ENCODE measurements at regions not wholly inside any gene's neighbourhood (a gene's known extent, or its start where the extent isn't known, plus 50 kb on each side); places are given as distances from the start of the nearest gene placed in this dataset.
"Not testable (repeated sequence)": the region's sequence is repeated elsewhere in the genome, so short reads cannot be mapped to it uniquely, and the experiment has no call there.

DNA sequence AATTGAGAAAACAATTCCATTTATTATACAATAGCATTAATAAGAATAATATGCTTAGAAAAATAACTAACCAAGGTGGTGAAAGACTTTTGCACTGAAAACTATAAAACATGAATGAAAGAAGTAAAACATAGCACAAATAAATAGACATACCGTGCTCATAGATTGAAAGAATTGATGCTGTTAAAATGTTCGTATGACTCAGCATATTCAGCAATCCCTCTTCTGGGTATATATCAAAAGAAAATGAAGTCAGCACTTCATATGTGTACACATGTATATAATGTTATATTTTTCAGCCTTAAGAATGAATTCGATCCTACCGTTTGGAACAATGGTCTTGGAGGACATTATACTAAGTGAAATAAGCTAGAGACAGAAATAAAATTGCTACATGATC is 716.3 kb downstream of the GLUD2 start:
- intact Hi-C loops (cut with DNase I): no loop called here

DNA sequence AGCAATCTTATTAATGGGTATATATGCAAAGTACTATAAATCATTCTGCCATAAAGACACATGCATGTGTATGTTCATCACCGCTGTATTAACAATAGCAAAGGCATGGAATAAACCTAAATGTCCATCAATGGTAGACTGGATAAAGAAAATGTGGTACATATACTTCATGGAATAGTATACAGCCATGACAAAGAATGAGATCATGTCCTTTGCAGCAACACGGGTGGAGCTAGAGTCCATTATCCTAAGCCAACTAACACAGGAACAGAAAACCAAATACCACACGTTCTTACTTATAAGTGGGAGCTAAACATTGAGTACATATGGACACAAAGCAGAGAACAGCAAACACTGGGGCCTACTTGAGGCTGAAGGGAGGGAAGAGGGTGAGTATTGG is 720.8 kb downstream of the GLUD2 start:
- DNase-seq (ENCODE audit: low spot score); intact Hi-C loops (cut with DNase I): not testable (repeated sequence)

More for the DNA sequence above, 716.3 kb downstream of the GLUD2 start:
- no peak for DNase-seq (ENCODE audit: low spot score)

DNA sequence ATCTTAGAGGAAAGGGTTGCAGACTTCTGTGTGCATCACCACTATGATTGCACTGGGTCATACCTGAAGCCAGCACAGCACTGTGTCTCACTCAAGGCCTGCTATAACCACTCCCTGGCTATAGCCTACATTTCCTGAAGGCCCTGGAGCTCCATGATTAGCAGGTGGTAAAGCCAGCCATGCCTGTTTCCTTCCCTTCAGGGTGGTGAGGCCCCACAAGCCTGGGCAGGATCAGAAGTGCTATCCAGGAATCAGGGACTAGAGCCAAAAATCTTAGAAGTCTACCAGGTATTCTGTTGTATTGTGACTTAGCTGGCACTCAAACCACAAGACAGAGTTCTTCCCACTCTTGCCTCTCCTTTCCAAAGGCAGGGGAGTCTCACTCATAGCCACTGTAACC is 734.6 kb downstream of the GLUD2 start:
- intact Hi-C loops (cut with DNase I): no loop called here
- no peak for DNase-seq (ENCODE audit: low spot score)

DNA sequence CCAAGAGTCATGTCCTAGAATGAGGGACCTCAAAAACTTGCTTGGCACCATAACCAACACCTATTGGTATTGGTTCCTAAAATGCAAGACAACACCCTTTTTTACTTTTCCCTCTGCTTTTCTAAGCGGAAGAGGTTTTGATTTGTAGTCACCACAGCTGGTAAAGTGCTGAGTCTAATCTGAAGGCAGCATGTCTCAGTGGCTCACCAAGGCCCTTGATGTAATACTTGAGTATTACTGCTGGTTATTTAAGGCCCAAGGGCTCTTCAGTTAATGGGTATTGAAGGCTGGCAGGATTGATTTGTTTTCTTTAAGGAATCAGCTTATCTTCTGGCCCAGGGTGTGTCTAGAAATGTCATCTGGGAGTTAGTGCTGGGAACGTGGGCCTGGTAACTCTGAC is 735.1 kb downstream of the GLUD2 start:
- intact Hi-C loops (cut with DNase I): no loop called here
- no peak for DNase-seq (ENCODE audit: low spot score)

DNA sequence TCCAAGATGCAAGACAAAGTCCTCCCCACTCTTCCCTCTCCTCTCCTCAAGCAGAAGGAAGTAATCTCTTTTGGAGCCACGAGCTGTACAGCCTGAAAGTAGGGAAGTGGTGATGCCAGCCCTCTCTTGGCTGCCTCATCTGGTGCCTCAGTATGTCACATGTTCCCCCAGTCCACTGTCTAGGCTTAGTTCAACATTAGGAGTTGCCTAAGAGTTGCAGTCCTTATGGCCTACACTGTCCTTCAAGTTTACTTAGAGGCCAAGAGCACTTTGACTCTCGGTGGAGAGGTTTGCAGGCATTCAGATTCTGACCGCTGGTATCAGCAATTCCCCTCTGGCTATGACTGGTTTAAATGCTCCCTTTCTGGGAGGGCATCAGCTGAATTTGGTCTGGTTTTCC is 735.6 kb downstream of the GLUD2 start:
- intact Hi-C loops (cut with DNase I): no loop called here
- no peak for DNase-seq (ENCODE audit: low spot score)

DNA sequence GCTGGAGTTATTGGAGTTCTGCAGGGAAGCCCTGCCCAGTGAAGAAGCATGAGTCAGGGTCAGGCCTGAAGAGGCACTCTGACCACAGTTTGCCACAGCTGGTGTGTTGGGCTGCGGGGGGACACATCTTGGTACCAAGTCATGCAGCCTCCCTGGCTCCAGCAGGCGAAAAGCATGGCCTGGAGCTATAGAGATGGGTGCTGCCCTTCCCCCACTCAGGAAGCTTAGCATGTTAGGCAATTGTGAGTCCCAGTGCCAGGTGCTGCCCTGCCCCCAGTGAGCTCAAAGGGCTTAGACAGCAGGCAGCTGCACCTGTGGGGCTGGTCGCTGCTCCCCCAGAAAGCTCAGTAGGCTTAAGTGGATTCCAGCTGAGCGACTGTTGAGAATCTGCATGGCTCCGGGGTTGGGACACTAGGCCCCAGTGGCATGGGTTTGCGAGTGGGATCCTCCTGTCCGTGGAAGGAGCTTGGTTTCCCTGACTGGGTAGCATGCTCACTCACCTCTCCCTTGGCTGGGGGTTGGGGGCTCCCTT is 755.5 kb downstream of the GLUD2 start:
- intact Hi-C loops (cut with DNase I): no loop called here
- no peak for DNase-seq (ENCODE audit: low spot score)

DNA sequence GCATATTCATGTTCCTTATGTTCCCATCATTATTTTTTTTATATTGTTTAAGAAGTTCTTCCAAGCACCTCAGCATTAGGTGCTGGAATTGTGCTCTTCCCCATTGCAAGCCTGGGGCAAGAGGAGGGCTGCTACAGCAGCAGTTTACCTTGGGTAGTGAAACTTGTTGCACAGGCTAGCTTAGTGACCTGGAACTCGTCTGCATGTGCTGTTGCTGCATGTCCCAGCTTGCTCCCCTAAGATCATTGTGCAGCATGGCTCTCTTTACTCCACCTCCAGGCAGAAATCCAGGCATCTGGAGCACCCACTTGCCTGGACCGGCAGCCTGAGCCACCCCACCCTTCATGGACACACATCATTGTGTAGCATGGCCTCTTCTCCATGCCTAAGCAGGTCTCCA is 776.0 kb downstream of the GLUD2 start:
- DNase-seq (ENCODE audit: low spot score): no peak
- intact Hi-C loops (cut with DNase I): no loop called here

DNA sequence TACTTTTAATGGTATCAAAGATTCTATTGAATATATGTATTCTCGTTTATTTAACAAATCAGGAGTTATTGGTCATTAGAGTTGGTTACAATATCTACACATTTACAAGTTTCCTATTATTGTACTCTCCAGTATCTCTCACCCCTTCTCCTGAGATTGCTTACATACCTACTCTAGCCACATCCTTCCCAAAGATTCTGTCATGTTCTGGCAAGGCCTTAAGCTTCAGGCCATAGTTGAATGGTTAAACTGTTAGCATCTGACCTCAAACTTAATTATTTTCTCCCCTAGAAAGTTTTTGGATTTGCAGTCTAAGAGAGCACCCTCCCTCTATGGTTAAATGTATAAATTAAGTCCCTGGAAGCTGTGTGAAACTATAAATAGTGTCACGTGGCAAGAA is 784.2 kb downstream of the GLUD2 start:
- intact Hi-C loops (cut with DNase I): no loop called here
- no peak for DNase-seq (ENCODE audit: low spot score)

DNA sequence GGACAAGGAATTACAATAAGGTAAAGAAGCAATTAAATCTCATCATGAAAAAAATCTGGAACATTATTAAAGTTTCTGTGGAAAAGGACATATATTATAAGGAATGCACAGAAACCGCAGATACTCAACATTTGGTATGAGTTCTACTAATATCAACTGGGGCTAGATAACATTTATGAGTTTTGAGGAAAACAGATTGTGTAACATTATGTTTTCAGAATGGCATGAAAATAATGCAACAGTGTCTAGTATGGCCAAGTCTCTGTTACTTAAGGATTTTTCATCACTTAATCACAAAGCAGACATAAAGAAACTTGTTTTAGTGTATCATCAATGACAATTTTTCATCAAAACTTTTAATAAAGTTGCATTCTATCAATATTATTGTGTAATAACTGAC is 785.0 kb downstream of the GLUD2 start:
- intact Hi-C loops (cut with DNase I): no loop called here
- no peak for DNase-seq (ENCODE audit: low spot score)

DNA sequence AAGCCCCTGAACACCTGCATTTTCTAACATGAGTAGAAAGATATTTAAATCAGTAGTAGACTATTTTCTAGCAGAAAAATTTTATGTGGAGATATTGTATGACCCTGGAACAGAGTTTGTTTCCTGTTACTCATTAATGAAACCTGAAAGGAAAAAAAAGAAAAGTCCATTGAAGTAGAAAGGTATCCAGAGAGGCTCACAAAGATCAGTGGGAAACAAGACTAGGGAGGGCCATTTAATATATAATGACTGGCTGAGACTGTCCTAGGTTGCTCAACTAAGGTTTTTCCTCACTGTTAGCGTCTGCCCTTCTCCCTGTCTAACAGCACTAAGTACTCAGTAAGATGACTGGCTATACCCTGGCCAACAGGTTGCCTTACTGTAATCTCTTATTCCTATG is 788.6 kb downstream of the GLUD2 start:
- DNase-seq (ENCODE audit: low spot score): no peak
- intact Hi-C loops (cut with DNase I): no loop called here

DNA sequence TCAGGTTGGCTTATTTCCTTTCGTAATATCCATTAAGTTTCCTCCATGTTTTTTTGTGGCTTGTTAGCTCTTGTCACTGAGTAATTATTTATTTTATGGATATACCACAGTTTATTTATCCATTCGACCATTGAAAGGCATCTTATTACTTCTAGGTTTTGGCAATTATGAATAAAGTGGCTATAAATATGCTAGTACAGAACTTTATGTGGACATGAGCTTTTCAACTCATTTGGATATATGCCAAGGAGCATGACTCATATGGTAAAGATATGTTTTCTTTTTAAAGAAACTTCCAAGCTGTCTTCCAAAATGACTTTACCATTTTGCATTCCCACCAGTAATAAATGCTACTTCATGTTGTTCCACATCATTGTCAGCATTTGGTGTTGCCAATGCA is 803.6 kb downstream of the GLUD2 start:
- no peak for DNase-seq (ENCODE audit: low spot score)
- intact Hi-C loops (cut with DNase I): no loop called here

DNA sequence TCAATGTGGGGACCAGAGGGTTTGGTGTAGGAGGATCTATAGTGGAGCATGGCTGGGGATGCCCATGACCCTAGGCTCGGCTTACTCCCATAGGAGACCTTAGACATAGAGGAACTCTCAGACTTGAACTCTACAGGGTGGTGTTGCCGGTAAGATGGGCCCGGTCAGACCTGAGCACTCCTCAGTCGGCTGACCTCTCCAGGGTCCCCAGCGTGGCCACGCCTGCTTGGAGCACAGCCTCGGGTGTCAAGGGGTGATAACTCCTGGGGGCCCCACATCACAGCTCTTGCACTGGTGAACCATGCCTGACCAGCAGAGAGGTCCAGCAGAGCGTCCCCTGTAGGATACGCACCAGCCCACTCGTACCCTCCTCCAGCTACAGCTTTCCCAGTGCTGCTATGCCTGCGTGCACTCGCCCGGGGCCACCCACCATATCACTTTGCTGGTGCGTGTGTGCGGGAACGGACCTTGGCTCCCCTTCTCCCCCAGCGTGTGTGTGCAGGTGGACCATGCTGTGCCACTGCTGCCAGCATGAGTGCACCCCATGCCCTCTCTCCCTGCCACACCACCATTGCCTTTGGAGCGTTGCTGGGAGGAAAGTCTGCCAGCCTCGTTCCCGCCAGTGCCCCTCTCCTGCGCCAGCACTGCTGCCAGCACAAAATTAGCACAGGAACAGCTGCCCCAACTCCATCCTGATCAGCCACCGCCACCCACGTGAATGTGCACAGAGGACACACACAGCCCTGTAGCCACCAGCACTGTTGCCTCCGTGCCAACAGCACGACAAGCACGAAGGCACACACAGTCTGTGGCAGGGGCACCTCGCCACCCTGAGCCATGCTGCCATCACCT is 806.6 kb downstream of the GLUD2 start:
- intact Hi-C loops (cut with DNase I): loop anchor here in 1 of 2 donors (1.0 kb wide), 1 partner anchor 11 kb away; no protein-coding TSS in a partner anchor

DNA sequence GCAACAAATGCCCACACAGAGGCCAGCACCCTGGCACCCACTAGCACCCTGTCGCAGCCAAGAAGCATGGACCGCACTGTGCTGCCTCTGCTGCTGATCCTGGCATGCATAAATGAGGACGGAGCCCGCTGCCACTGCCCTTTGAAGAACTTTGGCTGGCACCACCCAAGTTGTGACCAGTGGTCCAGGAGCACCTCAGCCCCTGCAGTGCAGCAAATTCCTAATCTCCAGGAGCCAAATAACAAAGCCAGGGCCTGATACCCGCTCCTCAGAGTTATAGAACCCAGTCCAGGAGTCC is 807.2 kb downstream of the GLUD2 start:
- no peak for DNase-seq (ENCODE audit: low spot score)
- intact Hi-C loops (cut with DNase I): no loop called here

More for the DNA sequence above, 806.6 kb downstream of the GLUD2 start:
- peak; percentile 75 for DNase-seq (ENCODE audit: low spot score)

DNA sequence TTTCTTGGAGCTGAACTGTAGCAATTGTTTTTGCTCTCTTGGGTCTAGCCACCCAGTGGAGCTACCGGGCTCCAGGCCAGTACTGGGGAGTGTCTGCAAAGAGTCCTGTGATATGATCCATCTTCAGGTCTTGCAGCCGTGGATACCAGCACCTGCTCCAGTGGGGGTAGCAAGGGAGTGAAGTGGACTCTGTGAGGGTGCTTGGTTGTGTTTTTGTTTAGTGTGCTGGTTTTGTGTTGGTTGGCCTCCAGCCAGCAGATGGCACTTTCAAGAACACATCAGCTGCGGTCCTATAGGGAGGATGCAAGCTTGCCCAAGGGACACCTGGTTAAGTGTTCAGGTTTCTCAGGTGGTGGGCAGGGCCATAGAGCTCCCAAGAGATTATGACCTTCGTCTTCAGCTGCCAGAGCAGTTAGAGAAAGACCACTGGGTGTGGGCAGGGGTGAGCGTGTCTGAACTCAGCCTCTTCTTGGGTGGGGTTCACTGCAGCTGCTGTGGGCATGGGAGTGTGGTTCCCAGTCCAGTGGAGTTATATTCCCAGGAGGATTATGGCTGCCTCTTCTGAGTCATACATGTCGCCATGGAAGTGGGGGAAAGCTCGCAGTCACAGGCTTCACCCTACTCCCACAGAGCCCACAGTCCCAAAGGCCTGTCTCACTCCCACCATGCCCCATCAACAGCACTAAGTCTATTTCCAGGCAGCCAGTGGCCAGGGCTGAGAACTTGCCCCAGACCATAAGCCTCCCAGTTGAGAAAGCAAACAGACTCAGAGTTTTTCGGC is 811.6 kb downstream of the GLUD2 start:
- DNase-seq (ENCODE audit: low spot score): no peak
- intact Hi-C loops (cut with DNase I): no loop called here

DNA sequence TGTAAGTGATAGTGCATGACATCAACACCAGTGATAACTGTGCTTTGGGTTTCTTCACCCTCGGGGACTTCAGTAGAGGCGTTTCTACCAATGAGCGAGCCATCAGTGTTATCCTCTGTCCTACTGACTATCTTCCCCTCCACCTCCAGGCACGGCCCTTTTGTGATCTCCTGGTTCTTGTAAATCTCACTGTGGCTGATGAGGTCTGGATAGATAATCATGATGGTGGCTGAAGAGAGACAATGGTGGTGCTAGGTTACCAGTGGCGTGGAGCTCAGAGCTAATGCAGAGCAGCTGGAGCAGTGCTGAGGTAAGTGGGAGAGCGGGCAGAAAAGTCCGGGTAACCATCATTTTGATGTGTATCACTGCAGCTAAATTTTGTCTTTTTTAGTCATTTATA is 816.6 kb downstream of the GLUD2 start:
- intact Hi-C loops (cut with DNase I): no loop called here
- no peak for DNase-seq (ENCODE audit: low spot score)

DNA sequence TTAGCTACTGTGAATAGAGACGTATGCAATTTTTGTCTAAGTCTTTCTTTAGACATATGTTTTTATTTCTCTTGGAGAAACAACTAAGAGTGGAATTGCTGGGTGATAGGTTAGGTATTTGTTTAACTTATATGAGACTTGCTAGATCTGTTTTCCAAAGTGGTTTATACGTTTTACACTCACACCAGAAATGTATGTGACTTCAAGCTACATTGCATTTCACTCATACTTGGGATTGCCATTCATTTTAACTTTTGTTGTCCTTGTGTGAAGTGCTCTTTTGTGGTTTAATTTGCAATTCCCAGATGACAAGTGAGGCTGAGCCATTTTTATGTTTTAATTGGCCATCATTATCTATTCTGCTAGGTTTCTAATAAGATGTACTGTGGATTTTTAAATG is 817.2 kb downstream of the GLUD2 start:
- intact Hi-C loops (cut with DNase I): no loop called here
- DNase-seq (ENCODE audit: low spot score): no peak

DNA sequence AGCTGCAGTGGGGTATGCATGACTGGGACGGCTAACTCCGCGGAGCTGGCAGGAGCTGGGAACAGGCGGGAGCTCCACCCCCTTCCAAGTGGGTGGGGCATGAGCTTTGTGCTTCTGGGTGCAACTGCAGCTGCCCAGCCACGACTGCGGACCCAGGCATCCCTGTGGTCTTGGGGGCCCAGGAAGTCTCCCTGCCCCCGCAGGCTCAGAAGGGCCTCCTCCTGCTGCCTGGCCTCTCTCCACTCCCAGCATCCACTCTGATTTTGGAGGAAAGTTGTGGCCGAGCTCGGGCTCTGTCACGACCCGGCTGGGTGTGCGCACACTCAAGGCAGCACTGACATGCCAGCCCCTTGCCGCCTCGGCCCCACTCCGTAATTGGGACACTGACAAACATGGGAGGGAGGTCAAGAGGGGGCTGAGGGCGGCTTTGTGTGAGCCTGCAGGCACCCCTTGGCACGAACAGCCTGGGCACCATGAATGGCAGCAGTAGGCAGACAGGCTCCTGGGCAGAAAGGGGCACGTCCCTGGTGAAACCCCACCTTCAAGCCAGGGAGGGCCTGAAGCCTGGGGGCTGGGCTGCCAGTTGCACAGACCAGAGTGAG is 822.6 kb downstream of the GLUD2 start:
- DNase-seq (ENCODE audit: low spot score): no peak
- intact Hi-C loops (cut with DNase I): no loop called here

DNA sequence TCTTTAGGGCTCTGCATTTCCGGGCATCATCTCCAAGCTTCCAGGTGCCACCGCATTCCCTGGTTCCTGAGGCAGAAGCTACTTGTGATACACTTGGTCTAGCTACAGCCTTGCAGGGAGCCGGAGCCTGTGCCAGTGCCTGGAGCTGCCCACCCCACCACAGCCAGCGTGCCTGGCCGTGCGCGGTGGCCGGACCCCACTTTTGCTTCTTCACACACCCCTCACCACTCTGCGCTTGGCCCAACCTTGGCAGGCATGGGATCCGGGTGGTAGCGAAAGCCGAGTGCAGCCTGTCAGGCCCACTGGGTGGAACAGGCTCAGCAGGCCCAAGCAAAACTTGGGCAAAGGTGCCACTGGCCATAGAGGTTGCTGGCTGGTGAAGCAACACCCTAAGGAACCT is 823.7 kb downstream of the GLUD2 start:
- DNase-seq (ENCODE audit: low spot score): no peak

DNA sequence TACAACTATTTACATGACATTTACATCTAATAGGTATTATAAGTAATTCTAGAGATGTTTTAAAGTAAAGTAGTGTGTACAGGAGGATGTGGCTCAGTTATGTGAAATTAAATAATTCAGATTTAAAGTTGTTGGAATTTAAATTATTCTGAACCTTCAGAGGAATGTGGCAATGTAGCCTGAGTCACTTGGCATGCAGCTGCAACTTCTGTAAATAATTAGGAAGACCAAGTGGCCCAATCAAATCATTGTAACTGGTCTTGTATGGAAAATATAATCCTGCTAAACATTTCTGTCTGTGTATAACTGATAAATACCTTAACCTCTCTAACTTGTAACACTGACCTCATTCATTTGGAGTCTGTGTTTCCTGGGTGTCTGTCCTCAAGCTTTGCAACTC is 828.9 kb downstream of the GLUD2 start:
- no peak for DNase-seq (ENCODE audit: low spot score)
- intact Hi-C loops (cut with DNase I): no loop called here

More for the DNA sequence above, 823.7 kb downstream of the GLUD2 start:
- intact Hi-C loops (cut with DNase I): no loop called here

DNA sequence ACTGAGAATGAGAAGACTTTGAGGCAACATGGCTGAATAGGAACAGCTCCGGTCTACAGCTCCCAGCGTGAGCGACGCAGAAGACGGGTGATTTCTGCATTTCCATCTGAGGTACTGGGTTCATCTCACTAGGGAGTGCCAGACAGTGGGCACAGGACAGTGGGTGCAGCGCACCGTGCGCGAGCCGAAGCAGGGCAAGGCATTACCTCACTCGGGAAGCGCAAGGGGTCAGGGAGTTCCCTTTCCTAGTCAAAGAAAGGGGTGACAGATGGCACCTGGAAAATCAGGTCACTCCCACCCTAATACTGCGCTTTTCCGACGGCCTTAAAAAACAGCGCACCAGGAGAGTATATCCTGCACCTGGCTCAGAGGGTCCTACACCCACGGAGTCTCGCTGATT is 829.9 kb downstream of the GLUD2 start:
- intact Hi-C loops (cut with DNase I); DNase-seq (ENCODE audit: low spot score): not testable (repeated sequence)
